Astrocyte (in vitro differentiated cells and primary cell): ENCODE measurements at regions not wholly inside any gene's neighbourhood (a gene's known extent, or its start where the extent isn't known, plus 50 kb on each side); places are given as distances from the start of the nearest gene placed in this dataset.

Source experiments
- DNase-seq: peaks from one replicate; pipeline ENCODE4 v3.0.0-alpha.2; 2010; ENCODE audit warnings: low read depth
- FAIRE-seq: peaks from 2 replicates; lab custom pipeline; 2011; peaks lifted over from hg19 to GRCh38; lab: Jason Lieb, UNC
- H2AFZ ChIP-seq: 2 replicates; pipeline ENCODE4 v1.6.0; 2012; ENCODE audit warnings: low read depth, low read length, inconsistent platforms
- H3K27ac ChIP-seq: 2 replicates; pipeline ENCODE4 v1.5.1; 2011; ENCODE audit warnings: low read depth, low read length, inconsistent platforms
- H3K27me3 ChIP-seq: 2 replicates; pipeline ENCODE4 v1.6.0; 2011; ENCODE audit warnings: low read length, inconsistent platforms; ENCODE audit not compliant: insufficient read depth
- H3K36me3 ChIP-seq: 2 replicates; pipeline ENCODE4 v1.5.1; 2011; ENCODE audit warnings: low read length, inconsistent platforms; ENCODE audit not compliant: insufficient read depth
- H3K4me1 ChIP-seq: 2 replicates; pipeline ENCODE4 v1.5.1; 2011; ENCODE audit warnings: low read length, inconsistent platforms; ENCODE audit not compliant: insufficient read depth
- H3K4me2 ChIP-seq: 2 replicates; pipeline ENCODE4 v1.6.0; 2012; ENCODE audit warnings: low read length, inconsistent platforms
- H3K4me3 ChIP-seq: 2 replicates; pipeline ENCODE4 v1.5.1; 2011; ENCODE audit warnings: low read depth, mild to moderate bottlenecking, low read length, inconsistent platforms; ENCODE audit not compliant: insufficient read depth
- H3K79me2 ChIP-seq: 2 replicates; pipeline ENCODE4 v1.6.0; 2012; ENCODE audit warnings: mild to moderate bottlenecking, low read length, inconsistent platforms; ENCODE audit not compliant: insufficient read depth
- H3K9ac ChIP-seq: 2 replicates; pipeline ENCODE4 v1.6.0; 2012; ENCODE audit warnings: mild to moderate bottlenecking, low read length, inconsistent platforms
- H3K9me3 ChIP-seq: 2 replicates; pipeline ENCODE4 v1.5.1; 2012; ENCODE audit warnings: low read depth, mild to moderate bottlenecking, low read length, inconsistent platforms; ENCODE audit not compliant: insufficient read depth
- H4K20me1 ChIP-seq: 2 replicates; pipeline ENCODE4 v1.6.0; 2012; ENCODE audit warnings: low read length, inconsistent platforms; ENCODE audit not compliant: insufficient read depth
- H3K27ac Mint-ChIP-seq: one replicate; pipeline ENCODE4 v1.8.0; 2021; ENCODE audit warnings: mild to moderate bottlenecking, mixed read lengths; ENCODE audit not compliant: unreplicated experiment
- H3K27me3 Mint-ChIP-seq: one replicate; pipeline ENCODE4 v1.8.0; 2021; ENCODE audit warnings: low read depth, mixed read lengths; ENCODE audit not compliant: unreplicated experiment
- H3K36me3 Mint-ChIP-seq: one replicate; pipeline ENCODE4 v1.8.0; 2021; ENCODE audit warnings: low read depth, mixed read lengths; ENCODE audit not compliant: unreplicated experiment
- H3K4me1 Mint-ChIP-seq: one replicate; pipeline ENCODE4 v1.8.0; 2021; ENCODE audit warnings: low read depth, mixed read lengths; ENCODE audit not compliant: unreplicated experiment
- H3K4me3 Mint-ChIP-seq: one replicate; pipeline ENCODE4 v1.8.0; 2021; ENCODE audit warnings: mild to moderate bottlenecking, moderate library complexity, mixed read lengths; ENCODE audit not compliant: unreplicated experiment
- H3K9me3 Mint-ChIP-seq: one replicate; pipeline ENCODE4 v1.8.0; 2021; ENCODE audit warnings: mild to moderate bottlenecking, mixed read lengths; ENCODE audit not compliant: unreplicated experiment
- EZH2 ChIP-seq: IDR thresholded peaks from 2 replicates; pipeline ENCODE4 v1.6.1; 2012; ENCODE audit warnings: mild to moderate bottlenecking, low read length, inconsistent platforms; ENCODE audit not compliant: insufficient read depth
- TF ChIP-seq, protein P1 (sequence below): IDR thresholded peaks from 2 replicates; pipeline ENCODE4 v1.5.1; 2011; ENCODE audit warnings: low read depth, mild to moderate bottlenecking, inconsistent platforms, low read length, moderate library complexity; ENCODE audit not compliant: insufficient read depth

- Mint-ChIP-seq H3K27ac (no peak overlapping the region), H3K27me3 (peaks cover 56% of the 10 kb centered on the region), H3K36me3 (no peaks in the 10 kb centered on the region), H3K4me1 (no peaks in the 10 kb centered on the region), H3K9me3 (no peaks in the 10 kb centered on the region), H3K4me3 (no peak overlapping the region)
- TF ChIP-seq EZH2: no peak
- TF ChIP-seq, protein P1, sequence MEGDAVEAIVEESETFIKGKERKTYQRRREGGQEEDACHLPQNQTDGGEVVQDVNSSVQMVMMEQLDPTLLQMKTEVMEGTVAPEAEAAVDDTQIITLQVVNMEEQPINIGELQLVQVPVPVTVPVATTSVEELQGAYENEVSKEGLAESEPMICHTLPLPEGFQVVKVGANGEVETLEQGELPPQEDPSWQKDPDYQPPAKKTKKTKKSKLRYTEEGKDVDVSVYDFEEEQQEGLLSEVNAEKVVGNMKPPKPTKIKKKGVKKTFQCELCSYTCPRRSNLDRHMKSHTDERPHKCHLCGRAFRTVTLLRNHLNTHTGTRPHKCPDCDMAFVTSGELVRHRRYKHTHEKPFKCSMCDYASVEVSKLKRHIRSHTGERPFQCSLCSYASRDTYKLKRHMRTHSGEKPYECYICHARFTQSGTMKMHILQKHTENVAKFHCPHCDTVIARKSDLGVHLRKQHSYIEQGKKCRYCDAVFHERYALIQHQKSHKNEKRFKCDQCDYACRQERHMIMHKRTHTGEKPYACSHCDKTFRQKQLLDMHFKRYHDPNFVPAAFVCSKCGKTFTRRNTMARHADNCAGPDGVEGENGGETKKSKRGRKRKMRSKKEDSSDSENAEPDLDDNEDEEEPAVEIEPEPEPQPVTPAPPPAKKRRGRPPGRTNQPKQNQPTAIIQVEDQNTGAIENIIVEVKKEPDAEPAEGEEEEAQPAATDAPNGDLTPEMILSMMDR: no peak
- Histone ChIP-seq H2AFZ (no peak overlapping the region), H3K4me3 (no peak overlapping the region), H3K4me1 (no peaks in the 10 kb centered on the region), H3K9ac (no peak overlapping the region), H3K9me3 (no peaks in the 10 kb centered on the region), H4K20me1 (no peaks in the 10 kb centered on the region), H3K4me2 (no peak overlapping the region), H3K79me2 (no peaks in the 10 kb centered on the region), H3K36me3 (no peaks in the 10 kb centered on the region), H3K27ac (no peak overlapping the region), H3K27me3 (peaks cover 4% of the 10 kb centered on the region)
- FAIRE-seq (no peak), DNase-seq (no peak)
These were observed 109.6 kb upstream of the GJB5 start for GRCh38 chr1:34645109-34645688.

GRCh38 chr1:34645919-34646318 lies 108.9 kb upstream of the GJB5 start:
- peaks cover 4% of the 10 kb centered on the region for H3K27me3 ChIP-seq
- Mint-ChIP-seq H3K4me1 (no peaks in the 10 kb centered on the region), H3K27me3 (peaks cover 58% of the 10 kb centered on the region), H3K36me3 (no peaks in the 10 kb centered on the region), H3K9me3 (no peaks in the 10 kb centered on the region), H3K4me3 (no peak overlapping the region), H3K27ac (no peak overlapping the region)
- no peaks in the 10 kb centered on the region for H3K4me1 ChIP-seq
- H2AFZ ChIP-seq: no peak overlapping the region
- H3K4me2 ChIP-seq: no peak overlapping the region
- no peak overlapping the region for H3K27ac ChIP-seq
- H3K4me3 ChIP-seq: no peak overlapping the region
- FAIRE-seq: no peak
- no peaks in the 10 kb centered on the region for H3K79me2 ChIP-seq
- no peak for DNase-seq
- no peaks in the 10 kb centered on the region for H3K36me3 ChIP-seq
- no peak overlapping the region for H3K9ac ChIP-seq
- H4K20me1 ChIP-seq: no peaks in the 10 kb centered on the region
- TF ChIP-seq, protein P1: no peak
- no peak for TF ChIP-seq EZH2
- no peaks in the 10 kb centered on the region for H3K9me3 ChIP-seq

DNA sequence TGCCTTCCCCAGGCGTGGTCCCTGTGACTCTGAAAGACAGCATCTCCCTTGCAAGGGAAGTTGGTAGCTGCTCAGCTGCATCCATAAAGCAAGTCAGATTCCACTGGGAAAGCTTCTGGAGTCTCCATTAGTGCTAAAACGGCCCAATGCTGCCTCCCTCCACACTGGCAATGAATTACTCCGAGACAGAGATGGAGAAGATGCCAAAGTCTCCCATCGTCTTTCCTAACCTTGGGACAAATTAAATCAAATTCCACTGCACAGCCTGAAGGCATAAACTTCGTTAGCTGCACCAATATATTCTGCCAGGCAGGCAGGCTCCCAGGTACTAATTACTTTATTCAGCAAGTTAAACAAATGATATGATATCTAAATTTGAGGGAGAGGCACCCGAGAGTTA lies 106.3 kb upstream of the GJB5 start:
- no peak overlapping the region for H3K27ac Mint-ChIP-seq
- Histone ChIP-seq H2AFZ (no peak overlapping the region), H3K9me3 (no peaks in the 10 kb centered on the region), H3K36me3 (no peaks in the 10 kb centered on the region), H3K4me1 (no peaks in the 10 kb centered on the region), H4K20me1 (no peaks in the 10 kb centered on the region), H3K79me2 (no peaks in the 10 kb centered on the region), H3K9ac (no peak overlapping the region), H3K27me3 (peaks cover 4% of the 10 kb centered on the region), H3K4me2 (no peak overlapping the region), H3K27ac (no peak overlapping the region), H3K4me3 (no peak overlapping the region)
- H3K4me1 Mint-ChIP-seq: no peaks in the 10 kb centered on the region
- H3K4me3 Mint-ChIP-seq: no peak overlapping the region
- TF ChIP-seq, protein P1: no peak
- TF ChIP-seq EZH2: no peak
- no peak for FAIRE-seq
- DNase-seq: no peak
- H3K36me3 Mint-ChIP-seq: no peaks in the 10 kb centered on the region
- H3K9me3 Mint-ChIP-seq: no peaks in the 10 kb centered on the region
- peaks cover 61% of the 10 kb centered on the region for H3K27me3 Mint-ChIP-seq
